ENCODE measurements at regions not wholly inside any gene's neighbourhood (a gene's known extent, or its start where the extent isn't known, plus 50 kb on each side); places are given as distances from the start of the nearest gene placed in this dataset.
"Not testable (repeated sequence)": the region's sequence is repeated elsewhere in the genome, so short reads cannot be mapped to it uniquely, and the experiment has no call there.

DNA sequence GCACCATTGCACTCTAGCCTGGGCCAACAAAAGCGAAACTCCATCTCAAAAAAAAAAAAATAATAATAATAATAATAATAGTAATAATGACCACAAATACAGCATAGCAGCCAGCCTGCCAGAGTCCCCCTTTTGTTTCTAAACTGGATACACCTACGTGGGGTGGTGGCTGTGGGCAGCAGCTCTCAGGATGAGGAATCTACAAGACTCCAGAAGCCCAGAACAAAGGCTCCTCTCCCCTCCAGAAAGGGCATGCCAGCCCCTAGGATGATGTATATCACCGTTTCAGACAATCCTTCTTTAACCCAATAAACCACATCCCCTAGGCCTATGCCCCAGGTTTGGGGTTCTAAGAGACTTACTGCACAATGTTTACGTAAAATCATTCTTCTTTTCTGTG lies 155.9 kb downstream of the QRSL1 start:
- Histone ChIP-seq H3K4me1 (ENCODE audit: control insufficient read depth in 2 of 2, insufficient read depth in 2 of 2, low read length in 1 of 2) (peaks cover 0 to 3% of the 10 kb centered on the region in 2 donors), H3K27ac (ENCODE audit: low read depth in 2 of 2, low read length in 1 of 2) (no peak overlapping the region), H3K27me3 (ENCODE audit: control insufficient read depth in 1 of 2, insufficient read depth in 2 of 2, low read length in 2 of 2) (no peaks in the 10 kb centered on the region), H3K9me3 (ENCODE audit: control insufficient read depth in 2 of 2, insufficient read depth in 1 of 2, low read depth in 1 of 2, low read length in 1 of 2) (no peaks in the 10 kb centered on the region), H3K36me3 (ENCODE audit: control insufficient read depth in 2 of 2, insufficient read depth in 2 of 2, low read length in 1 of 2) (no peaks in the 10 kb centered on the region), H3K4me3 (ENCODE audit: low read depth in 1 of 2, low read length in 2 of 2) (no peak overlapping the region)
- WGBS, 2 donors, result 65 to 84% methylated on average over 4 of the region's 4 CpGs

DNA sequence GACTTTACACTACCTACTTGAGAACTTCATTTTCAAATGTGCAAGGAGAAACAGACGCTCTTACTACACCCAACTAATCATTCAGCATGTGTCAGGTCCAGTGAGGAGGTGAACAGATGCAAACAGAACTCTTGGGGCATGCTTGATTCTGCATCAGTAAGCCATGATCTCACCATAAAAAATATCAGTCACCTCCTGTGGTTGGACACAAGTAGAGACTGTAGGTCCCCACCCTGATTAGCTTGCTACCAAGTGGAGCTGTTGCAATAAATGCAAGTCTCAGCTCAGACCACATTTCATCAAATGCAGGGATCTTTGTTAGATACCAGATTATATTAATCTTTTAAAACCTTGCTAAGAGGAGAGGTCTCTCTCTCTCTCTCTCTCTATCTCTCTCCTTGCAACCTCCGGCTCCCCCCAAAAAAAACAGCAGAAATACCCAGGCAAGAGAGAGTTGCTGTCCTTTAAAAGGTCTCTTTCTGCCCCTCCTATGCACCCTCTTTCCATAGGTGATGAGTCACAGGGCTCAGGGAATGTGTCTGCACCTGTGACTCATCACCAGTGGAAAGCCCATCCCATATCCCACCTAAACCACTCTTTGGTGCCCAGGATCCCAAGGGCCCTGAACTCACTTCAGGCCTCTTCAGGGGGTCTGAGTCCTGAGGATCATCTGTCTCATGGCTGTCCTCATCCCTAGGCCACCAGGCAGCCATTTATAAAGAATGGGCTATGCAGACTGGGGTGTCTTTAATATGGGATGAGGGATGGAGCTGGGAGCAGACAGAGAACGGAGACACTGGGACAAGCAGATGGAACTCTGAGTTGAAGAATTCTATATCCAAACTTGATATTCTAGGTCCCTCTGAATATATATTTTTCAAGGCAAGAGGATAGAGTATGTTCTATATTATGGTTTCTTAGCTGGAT lies 154.5 kb downstream of the QRSL1 start:
- H3K36me3 ChIP-seq (ENCODE audit: control insufficient read depth in 2 of 2, insufficient read depth in 2 of 2, low read length in 1 of 2), result no peaks in the 10 kb centered on the region
- peaks cover 0 to under 1% of the 10 kb centered on the region in 2 donors for H3K4me1 ChIP-seq (ENCODE audit: control insufficient read depth in 2 of 2, insufficient read depth in 2 of 2, low read length in 1 of 2)
- WGBS, 2 donors, result 70 to 81% methylated on average over 3 of the region's 3 CpGs
- no peaks in the 10 kb centered on the region for H3K27me3 ChIP-seq (ENCODE audit: control insufficient read depth in 1 of 2, insufficient read depth in 2 of 2, low read length in 2 of 2)
- peaks cover 0 to 4% of the 10 kb centered on the region in 2 donors for H3K9me3 ChIP-seq (ENCODE audit: control insufficient read depth in 2 of 2, insufficient read depth in 1 of 2, low read depth in 1 of 2, low read length in 1 of 2)
- no peak overlapping the region for H3K27ac ChIP-seq (ENCODE audit: low read depth in 2 of 2, low read length in 1 of 2)
- H3K4me3 ChIP-seq (ENCODE audit: low read depth in 1 of 2, low read length in 2 of 2), result no peak overlapping the region

DNA sequence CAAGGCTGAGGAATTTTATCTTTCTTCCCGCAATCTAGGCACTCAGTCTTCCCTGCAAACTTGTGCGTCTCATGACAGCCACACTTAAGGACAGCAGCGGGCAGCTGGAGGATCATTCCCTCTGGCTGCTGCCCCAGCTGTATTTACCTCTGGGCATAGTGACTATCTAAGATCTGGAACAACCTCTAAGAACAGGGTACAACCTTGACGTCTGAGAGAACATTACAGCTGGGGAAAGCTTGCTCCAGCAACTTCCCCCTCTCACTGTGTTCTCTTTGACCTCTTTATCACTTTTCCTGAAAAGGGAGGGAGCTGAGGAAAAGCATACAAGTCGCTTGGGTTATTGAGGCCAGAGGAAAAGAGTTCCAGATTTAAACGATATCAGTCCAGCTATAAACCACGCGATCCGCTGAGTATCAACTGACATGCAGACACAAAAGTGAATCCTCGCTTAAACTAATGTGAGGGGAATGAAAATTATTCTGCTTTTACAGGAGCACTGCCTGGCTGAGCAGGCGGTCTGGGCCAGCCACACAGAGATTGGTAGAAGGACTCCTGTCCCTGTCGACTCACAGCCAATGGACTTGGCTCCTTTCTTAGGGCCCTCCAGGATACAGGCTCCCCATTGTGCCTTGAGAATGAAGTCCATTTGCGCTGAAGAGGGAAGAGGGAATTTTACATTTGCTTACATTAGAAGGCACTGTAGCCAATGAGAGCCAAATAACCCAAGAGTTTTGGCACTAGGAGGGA lies 153.3 kb downstream of the QRSL1 start:
- Histone ChIP-seq H3K27me3 (ENCODE audit: control insufficient read depth in 1 of 2, insufficient read depth in 2 of 2, low read length in 2 of 2) (no peaks in the 10 kb centered on the region), H3K27ac (ENCODE audit: low read depth in 2 of 2, low read length in 1 of 2) (no peak overlapping the region), H3K4me1 (ENCODE audit: control insufficient read depth in 2 of 2, insufficient read depth in 2 of 2, low read length in 1 of 2) (no peaks in the 10 kb centered on the region), H3K4me3 (ENCODE audit: low read depth in 1 of 2, low read length in 2 of 2) (no peak overlapping the region), H3K9me3 (ENCODE audit: control insufficient read depth in 2 of 2, insufficient read depth in 1 of 2, low read depth in 1 of 2, low read length in 1 of 2) (peaks cover 0 to 5% of the 10 kb centered on the region in 2 donors), H3K36me3 (ENCODE audit: control insufficient read depth in 2 of 2, insufficient read depth in 2 of 2, low read length in 1 of 2) (no peaks in the 10 kb centered on the region)
- 50 to 71% methylated on average over 13 of the region's 13 CpGs for WGBS, 2 donors

DNA sequence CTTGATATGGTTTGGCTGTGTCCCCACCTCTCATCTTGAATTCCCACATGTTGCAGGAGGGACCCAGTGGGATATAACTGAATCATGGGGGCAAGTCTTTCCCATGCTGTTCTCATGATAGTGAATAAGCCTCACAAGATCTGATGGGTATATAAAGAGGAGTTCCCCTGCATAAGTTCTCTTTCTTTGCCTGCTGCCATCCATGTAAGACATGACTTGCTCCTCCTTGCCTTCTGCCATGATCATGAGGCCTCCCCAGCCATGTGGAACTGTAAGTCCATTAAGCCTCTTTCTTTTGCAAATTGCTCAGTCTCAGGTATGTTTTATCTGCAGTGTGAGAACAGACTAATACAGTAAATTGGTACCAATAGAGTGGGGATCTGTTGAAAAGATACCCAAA lies 150.2 kb downstream of the QRSL1 start:
- not testable (repeated sequence) for H3K27ac ChIP-seq (ENCODE audit: low read depth in 2 of 2, low read length in 1 of 2); H3K4me3 ChIP-seq (ENCODE audit: low read depth in 1 of 2, low read length in 2 of 2); H3K27me3 ChIP-seq (ENCODE audit: control insufficient read depth in 1 of 2, insufficient read depth in 2 of 2, low read length in 2 of 2); H3K36me3 ChIP-seq (ENCODE audit: control insufficient read depth in 2 of 2, insufficient read depth in 2 of 2, low read length in 1 of 2); H3K9me3 ChIP-seq (ENCODE audit: control insufficient read depth in 2 of 2, insufficient read depth in 1 of 2, low read depth in 1 of 2, low read length in 1 of 2); H3K4me1 ChIP-seq (ENCODE audit: control insufficient read depth in 2 of 2, insufficient read depth in 2 of 2, low read length in 1 of 2)

DNA sequence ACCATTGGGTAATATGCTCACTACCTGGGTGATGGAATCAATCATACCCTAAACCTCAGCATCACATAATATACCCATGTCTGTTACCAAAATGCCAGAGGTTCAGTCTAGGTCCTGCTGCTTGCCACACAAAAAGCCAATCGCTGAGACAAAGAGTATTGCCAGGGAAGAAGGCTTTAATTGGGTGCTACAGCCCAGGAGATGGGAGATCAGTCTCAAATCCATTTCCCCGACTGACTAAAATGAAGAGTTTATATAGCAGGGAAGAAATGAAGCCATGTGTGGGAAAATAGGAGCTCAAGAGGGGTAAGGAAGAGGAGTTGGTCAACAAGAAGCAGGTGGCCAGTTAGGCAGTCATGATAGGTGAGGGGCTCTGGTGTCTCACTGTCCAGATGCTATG lies 149.6 kb downstream of the QRSL1 start:
- H3K9me3 ChIP-seq (ENCODE audit: control insufficient read depth in 2 of 2, insufficient read depth in 1 of 2, low read depth in 1 of 2, low read length in 1 of 2), result peaks cover 0 to 5% of the 10 kb centered on the region in 2 donors
- H3K36me3 ChIP-seq (ENCODE audit: control insufficient read depth in 2 of 2, insufficient read depth in 2 of 2, low read length in 1 of 2), result no peaks in the 10 kb centered on the region
- H3K4me3 ChIP-seq (ENCODE audit: low read depth in 1 of 2, low read length in 2 of 2), result no peak overlapping the region
- no peaks in the 10 kb centered on the region for H3K4me1 ChIP-seq (ENCODE audit: control insufficient read depth in 2 of 2, insufficient read depth in 2 of 2, low read length in 1 of 2)
- H3K27me3 ChIP-seq (ENCODE audit: control insufficient read depth in 1 of 2, insufficient read depth in 2 of 2, low read length in 2 of 2), result no peaks in the 10 kb centered on the region
- WGBS, 2 donors, result 95 to 100% methylated on average over 2 of the region's 2 CpGs
- no peak overlapping the region for H3K27ac ChIP-seq (ENCODE audit: low read depth in 2 of 2, low read length in 1 of 2)

DNA sequence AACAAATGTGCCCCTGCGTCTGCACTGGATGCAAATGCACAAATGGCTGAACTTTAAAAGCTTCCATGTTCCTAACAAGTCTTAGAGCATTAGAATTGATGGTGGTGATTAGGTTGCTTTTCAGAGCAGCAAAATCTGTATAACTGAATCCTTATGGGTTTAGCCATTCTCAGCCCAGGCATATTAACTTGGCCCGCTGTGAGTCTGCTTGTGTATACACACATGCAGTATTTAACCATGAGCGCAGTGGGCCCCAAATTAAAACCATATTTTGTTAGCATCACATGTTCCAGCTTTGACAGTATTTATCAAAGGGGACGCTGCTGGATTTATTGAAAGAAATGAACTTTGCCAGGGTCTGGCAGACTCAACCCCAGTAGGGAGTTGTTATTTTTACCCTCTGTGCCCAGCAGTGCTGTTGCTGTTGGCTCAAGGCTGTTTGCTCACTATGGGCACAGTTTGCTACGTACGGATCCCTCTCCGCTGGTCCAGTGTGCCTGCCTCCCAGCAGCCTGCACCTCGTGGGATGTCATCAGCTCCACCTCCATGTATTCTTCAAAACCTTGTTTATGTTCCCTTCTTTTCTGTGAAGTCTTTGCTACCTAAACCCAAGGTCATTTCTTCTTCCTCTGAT lies 144.7 kb downstream of the QRSL1 start:
- WGBS, 2 donors, result 56 to 58% methylated on average over 8 of the region's 8 CpGs
- Histone ChIP-seq H3K27me3 (ENCODE audit: control insufficient read depth in 1 of 2, insufficient read depth in 2 of 2, low read length in 2 of 2) (no peaks in the 10 kb centered on the region), H3K27ac (ENCODE audit: low read depth in 2 of 2, low read length in 1 of 2) (peak overlapping the region; percentile 32 to 40), H3K4me3 (ENCODE audit: low read depth in 1 of 2, low read length in 2 of 2) (no peak overlapping the region), H3K4me1 (ENCODE audit: control insufficient read depth in 2 of 2, insufficient read depth in 2 of 2, low read length in 1 of 2) (peaks cover 0 to 5% of the 10 kb centered on the region in 2 donors), H3K36me3 (ENCODE audit: control insufficient read depth in 2 of 2, insufficient read depth in 2 of 2, low read length in 1 of 2) (no peaks in the 10 kb centered on the region), H3K9me3 (ENCODE audit: control insufficient read depth in 2 of 2, insufficient read depth in 1 of 2, low read depth in 1 of 2, low read length in 1 of 2) (peaks cover 0 to 3% of the 10 kb centered on the region in 2 donors)

DNA sequence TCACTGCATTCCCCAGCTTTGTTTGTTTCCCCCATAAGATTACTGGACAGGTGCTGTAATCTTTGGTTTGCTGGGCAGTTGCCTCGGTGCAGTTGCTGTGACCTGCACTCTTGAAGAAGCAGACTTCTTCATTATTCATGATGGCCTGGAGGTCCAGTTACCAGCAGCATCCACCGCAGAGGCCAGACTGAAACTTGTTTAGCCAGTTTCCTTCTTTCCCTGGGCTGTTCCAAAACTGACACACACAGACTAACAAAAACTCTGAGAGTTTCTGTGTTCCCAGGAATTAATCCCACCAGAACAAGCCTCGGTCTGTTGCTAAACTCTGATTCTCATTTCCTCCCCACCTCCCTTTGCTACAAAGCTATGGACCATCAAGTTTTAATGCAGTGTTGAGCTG lies 144.1 kb downstream of the QRSL1 start:
- Histone ChIP-seq H3K4me3 (ENCODE audit: low read depth in 1 of 2, low read length in 2 of 2) (no peak overlapping the region), H3K27ac (ENCODE audit: low read depth in 2 of 2, low read length in 1 of 2) (peak overlapping the region; percentile 44 to 68), H3K4me1 (ENCODE audit: control insufficient read depth in 2 of 2, insufficient read depth in 2 of 2, low read length in 1 of 2) (peaks cover 0 to 5% of the 10 kb centered on the region in 2 donors), H3K27me3 (ENCODE audit: control insufficient read depth in 1 of 2, insufficient read depth in 2 of 2, low read length in 2 of 2) (no peaks in the 10 kb centered on the region), H3K36me3 (ENCODE audit: control insufficient read depth in 2 of 2, insufficient read depth in 2 of 2, low read length in 1 of 2) (no peaks in the 10 kb centered on the region), H3K9me3 (ENCODE audit: control insufficient read depth in 2 of 2, insufficient read depth in 1 of 2, low read depth in 1 of 2, low read length in 1 of 2) (no peaks in the 10 kb centered on the region)
- 17 to 20% methylated on average over 3 of the region's 3 CpGs for WGBS, 2 donors

DNA sequence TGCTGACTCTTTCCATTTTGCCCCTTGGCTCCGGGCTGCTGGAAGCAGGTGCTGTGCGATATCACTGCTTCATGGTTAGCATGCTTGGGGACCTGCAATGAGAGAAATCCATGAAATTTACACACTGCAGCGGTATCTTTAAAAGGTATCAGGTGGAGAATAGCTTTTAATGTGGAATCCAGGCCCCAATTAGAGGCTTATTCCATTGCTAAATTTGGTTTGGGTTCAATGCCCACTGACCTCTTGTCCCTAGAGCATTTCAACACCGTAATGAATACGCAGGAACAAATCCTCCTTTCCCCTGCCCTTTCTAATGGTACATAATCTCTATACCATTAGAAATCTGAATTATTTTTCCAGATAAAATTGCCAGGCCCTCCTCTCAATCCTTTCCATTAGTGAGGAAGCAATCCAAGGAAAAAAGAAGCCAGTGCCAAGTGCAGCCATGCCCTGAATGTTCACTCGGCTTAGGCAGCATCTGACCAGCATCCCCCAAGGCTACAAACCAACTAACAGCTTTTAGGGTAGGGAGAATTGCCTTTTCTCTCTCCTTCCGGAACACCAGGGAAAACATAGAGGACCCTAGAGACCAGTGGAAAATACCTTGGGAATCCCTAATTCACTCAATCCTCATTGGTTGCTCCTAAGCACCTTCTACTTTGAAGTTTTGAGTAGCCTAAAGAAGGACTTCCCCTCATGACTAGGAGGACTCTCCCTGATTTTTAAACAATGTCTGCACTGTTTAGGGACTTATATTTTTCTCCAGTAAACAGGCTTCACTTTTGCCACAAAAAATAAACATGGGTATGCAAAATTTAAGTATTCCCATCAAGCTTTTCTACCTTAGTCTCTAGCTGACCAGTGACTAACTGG lies 143.1 kb downstream of the QRSL1 start:
- no peaks in the 10 kb centered on the region for H3K9me3 ChIP-seq (ENCODE audit: control insufficient read depth in 2 of 2, insufficient read depth in 1 of 2, low read depth in 1 of 2, low read length in 1 of 2)
- WGBS, 2 donors, result 82 to 83% methylated on average over 7 of the region's 7 CpGs
- H3K4me1 ChIP-seq (ENCODE audit: control insufficient read depth in 2 of 2, insufficient read depth in 2 of 2, low read length in 1 of 2), result peaks cover 0 to 5% of the 10 kb centered on the region in 2 donors
- H3K27me3 ChIP-seq (ENCODE audit: control insufficient read depth in 1 of 2, insufficient read depth in 2 of 2, low read length in 2 of 2), result no peaks in the 10 kb centered on the region
- no peak overlapping the region for H3K27ac ChIP-seq (ENCODE audit: low read depth in 2 of 2, low read length in 1 of 2)
- H3K36me3 ChIP-seq (ENCODE audit: control insufficient read depth in 2 of 2, insufficient read depth in 2 of 2, low read length in 1 of 2), result no peaks in the 10 kb centered on the region
- no peak overlapping the region for H3K4me3 ChIP-seq (ENCODE audit: low read depth in 1 of 2, low read length in 2 of 2)

DNA sequence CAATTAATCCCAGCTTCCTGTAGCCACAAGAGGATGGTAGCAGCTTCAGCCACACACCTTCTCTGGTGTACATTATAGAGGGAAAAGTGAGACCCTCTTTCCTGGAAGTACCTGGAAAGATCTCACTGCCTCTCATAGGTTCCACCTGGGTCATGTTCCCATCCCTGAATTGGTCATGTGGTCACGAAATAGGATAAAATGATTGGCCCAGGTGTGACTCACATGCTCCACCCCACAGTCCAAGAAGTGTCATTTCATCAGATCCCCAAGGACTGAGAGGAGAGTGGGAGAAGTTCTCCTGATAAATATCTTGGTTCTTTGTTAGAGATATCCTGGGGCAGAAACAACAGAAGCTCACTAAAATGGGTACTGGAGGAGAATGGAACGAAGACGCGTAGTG lies 142.4 kb downstream of the QRSL1 start:
- Histone ChIP-seq H3K9me3 (ENCODE audit: control insufficient read depth in 2 of 2, insufficient read depth in 1 of 2, low read depth in 1 of 2, low read length in 1 of 2) (no peaks in the 10 kb centered on the region), H3K36me3 (ENCODE audit: control insufficient read depth in 2 of 2, insufficient read depth in 2 of 2, low read length in 1 of 2) (no peaks in the 10 kb centered on the region), H3K27me3 (ENCODE audit: control insufficient read depth in 1 of 2, insufficient read depth in 2 of 2, low read length in 2 of 2) (no peaks in the 10 kb centered on the region), H3K4me3 (ENCODE audit: low read depth in 1 of 2, low read length in 2 of 2) (no peak overlapping the region), H3K27ac (ENCODE audit: low read depth in 2 of 2, low read length in 1 of 2) (no peak overlapping the region), H3K4me1 (ENCODE audit: control insufficient read depth in 2 of 2, insufficient read depth in 2 of 2, low read length in 1 of 2) (peaks cover 0 to 5% of the 10 kb centered on the region in 2 donors)
- 80 to 94% methylated on average over 4 of the region's 4 CpGs for WGBS, 2 donors
